WTC11 (cell line): ENCODE measurements at regions not wholly inside any gene's neighbourhood (a gene's known extent, or its start where the extent isn't known, plus 50 kb on each side); places are given as distances from the start of the nearest gene placed in this dataset.

Experiments
- ATAC-seq: fragments of 200-7000 bp; cut with Tn5 transposase; 2 replicates; pipeline ENCODE4 v1.10.0; 2021; ENCODE audit warnings: mild to moderate bottlenecking, moderate library complexity
- CTCF ChIA-PET: fragments of 300-600 bp; sonication (Branson Sonifier 250); formaldehyde crosslinking; loops from one replicate; lab custom pipeline; 2021; ENCODE audit warnings: antibody characterized with exemption; lab: Charles Lee
- POLR2A ChIA-PET: fragments of 350-600 bp; sonication (Branson Sonifier 250); formaldehyde crosslinking; loops from one replicate; lab custom pipeline; 2021; ENCODE audit warnings: antibody characterized with exemption; lab: Charles Lee
- DNase-seq: peaks from one replicate; pipeline ENCODE4 v3.0.0; 2021; ENCODE audit warnings: low spot score
- H3K27ac Mint-ChIP-seq: 2 replicates; pipeline ENCODE4 v1.8.0; 2021; ENCODE audit warnings: mixed read lengths
- H3K27me3 Mint-ChIP-seq: 2 replicates; pipeline ENCODE4 v1.8.0; 2021; ENCODE audit warnings: low read depth, mild to moderate bottlenecking, moderate library complexity, mixed read lengths
- H3K36me3 Mint-ChIP-seq: 2 replicates; pipeline ENCODE4 v1.8.0; 2021; ENCODE audit warnings: mixed read lengths
- H3K4me1 Mint-ChIP-seq: 2 replicates; pipeline ENCODE4 v1.8.0; 2022; ENCODE audit warnings: mixed read lengths
- H3K4me3 Mint-ChIP-seq: 2 replicates; pipeline ENCODE4 v1.8.0; 2021; ENCODE audit warnings: mild to moderate bottlenecking, moderate library complexity, mixed read lengths
- H3K9me3 Mint-ChIP-seq: 2 replicates; pipeline ENCODE4 v1.8.0; 2021; ENCODE audit warnings: mixed read lengths
- ATF3 ChIP-seq: sonication (generic); formaldehyde crosslinking; conservative IDR thresholded peaks from 2 replicates; pipeline ENCODE4 v1.8.1; 2022; ENCODE audit warnings: mild to moderate bottlenecking, missing genetic modification reagents
- ATF6 ChIP-seq: sonication (generic); formaldehyde crosslinking; IDR thresholded peaks from 2 replicates; pipeline ENCODE4 v1.8.1; 2023; ENCODE audit warnings: mild to moderate bottlenecking, missing genetic modification reagents
- CTCF ChIP-seq: fragments of 200-600 bp; IDR thresholded peaks from 2 replicates; pipeline ENCODE4 v1.8.0; 2022; ENCODE audit warnings: antibody characterized with exemption
- ETV6 ChIP-seq: sonication (generic); formaldehyde crosslinking; IDR thresholded peaks from 2 replicates; pipeline ENCODE4 v1.8.1; 2022; ENCODE audit warnings: mild to moderate bottlenecking, missing genetic modification reagents
- FOXJ3 ChIP-seq: sonication (generic); formaldehyde crosslinking; IDR thresholded peaks from 2 replicates; pipeline ENCODE4 v1.9.0; 2021; ENCODE audit warnings: missing genetic modification reagents, mild to moderate bottlenecking, borderline replicate concordance
- GRHL2 ChIP-seq: fragments of 250-450 bp; sonication (Bioruptor Pico); IDR thresholded peaks from 2 replicates; pipeline ENCODE4 v1.8.0; 2022; ENCODE audit warnings: mild to moderate bottlenecking, moderate library complexity; ENCODE audit not compliant: insufficient replicate concordance, severe bottlenecking
- HMGXB4 ChIP-seq: sonication (generic); formaldehyde crosslinking; IDR thresholded peaks from 2 replicates; pipeline ENCODE4 v1.8.1; 2023; ENCODE audit warnings: mild to moderate bottlenecking, moderate library complexity, missing genetic modification reagents
- KAT7 ChIP-seq: sonication (generic); formaldehyde crosslinking; IDR thresholded peaks from 2 replicates; pipeline ENCODE4 v1.8.1; 2023; ENCODE audit warnings: missing genetic modification reagents, mild to moderate bottlenecking, borderline replicate concordance
- NFE2L1 ChIP-seq: sonication (generic); formaldehyde crosslinking; IDR thresholded peaks from 2 replicates; pipeline ENCODE4 v1.8.1; 2023; ENCODE audit warnings: missing genetic modification reagents
- NR3C1 ChIP-seq: sonication (generic); formaldehyde crosslinking; conservative IDR thresholded peaks from 2 replicates; pipeline ENCODE4 v1.8.1; 2023; ENCODE audit warnings: low read depth, mild to moderate bottlenecking, missing genetic modification reagents
- RORB ChIP-seq: fragments of 250-450 bp; sonication (Bioruptor Pico); IDR thresholded peaks from 2 replicates; pipeline ENCODE4 v1.9.0; 2021; ENCODE audit warnings: mild to moderate bottlenecking
- SP1 ChIP-seq: sonication (generic); formaldehyde crosslinking; conservative IDR thresholded peaks from 2 replicates; pipeline ENCODE4 v1.8.1; 2022; ENCODE audit warnings: missing genetic modification reagents
- TEAD1 ChIP-seq: sonication (generic); formaldehyde crosslinking; IDR thresholded peaks from 2 replicates; pipeline ENCODE4 v1.8.0; 2022; ENCODE audit warnings: mild to moderate bottlenecking, missing genetic modification reagents
- ZBTB21 ChIP-seq: sonication (generic); formaldehyde crosslinking; IDR thresholded peaks from 2 replicates; pipeline ENCODE4 v1.8.1; 2023; ENCODE audit warnings: mild to moderate bottlenecking, missing genetic modification reagents, borderline replicate concordance
- ZBTB43 ChIP-seq: sonication (generic); formaldehyde crosslinking; IDR thresholded peaks from 2 replicates; pipeline ENCODE4 v1.8.1; 2023; ENCODE audit warnings: mild to moderate bottlenecking, missing genetic modification reagents
- ZMAT4 ChIP-seq: fragments of 250-450 bp; sonication (Bioruptor Pico); IDR thresholded peaks from 2 replicates; pipeline ENCODE4 v1.9.0; 2021; ENCODE audit warnings: mild to moderate bottlenecking
- ZNF219 ChIP-seq: sonication (generic); formaldehyde crosslinking; IDR thresholded peaks from 2 replicates; pipeline ENCODE4 v1.8.0; 2023; ENCODE audit warnings: missing genetic modification reagents, mild to moderate bottlenecking, borderline replicate concordance
- ZNF232 ChIP-seq: sonication (generic); formaldehyde crosslinking; IDR thresholded peaks from 2 replicates; pipeline ENCODE4 v1.8.0; 2022; ENCODE audit warnings: mild to moderate bottlenecking, missing genetic modification reagents
- ZNF396 ChIP-seq: fragments of 250-450 bp; sonication (Bioruptor Pico); IDR thresholded peaks from 2 replicates; pipeline ENCODE4 v1.8.0; 2021; ENCODE audit warnings: mild to moderate bottlenecking, moderate library complexity, borderline replicate concordance
- ZSCAN18 ChIP-seq: fragments of 250-450 bp; sonication (Bioruptor Pico); IDR thresholded peaks from 2 replicates; pipeline ENCODE4 v2.1.2; 2022; ENCODE audit warnings: mild to moderate bottlenecking, moderate library complexity

GRCh38 chr4:116520886-116521285 is 564.5 kb downstream of the TRAM1L1 start:
- Mint-ChIP-seq H3K9me3 (peaks cover 25% of the 10 kb centered on the region), H3K27me3 (no peaks in the 10 kb centered on the region), H3K27ac (no peak overlapping the region), H3K4me3 (no peak overlapping the region), H3K36me3 (peaks cover 6% of the 10 kb centered on the region), H3K4me1 (no peaks in the 10 kb centered on the region)
- POLR2A ChIA-PET: no interaction called here
- ATAC-seq (no peak), DNase-seq (no peak)
- TF ChIP-seq FOXJ3 (CRISPR knock-in tag) (no peak), ZBTB43 (CRISPR knock-in tag) (no peak), GRHL2 (CRISPR knock-in tag) (no peak), HMGXB4 (CRISPR knock-in tag) (no peak), ATF3 (CRISPR knock-in tag) (no peak), ZNF396 (CRISPR knock-in tag) (no peak), NFE2L1 (CRISPR knock-in tag) (no peak), ZNF232 (CRISPR knock-in tag) (no peak), ZMAT4 (CRISPR knock-in tag) (no peak), SP1 (CRISPR knock-in tag) (no peak), TEAD1 (CRISPR knock-in tag) (no peak), RORB (CRISPR knock-in tag) (no peak), ZBTB21 (CRISPR knock-in tag) (no peak), KAT7 (CRISPR knock-in tag) (no peak), ATF6 (CRISPR knock-in tag) (no peak), ETV6 (CRISPR knock-in tag) (no peak), ZSCAN18 (CRISPR knock-in tag) (no peak), CTCF (no peak), ZNF219 (no peak), NR3C1 (no peak)
- CTCF ChIA-PET: no interaction called here
